Endothelial cell (in vitro differentiated cells): ENCODE measurements at regions not wholly inside any gene's neighbourhood (a gene's known extent, or its start where the extent isn't known, plus 50 kb on each side); places are given as distances from the start of the nearest gene placed in this dataset.
"Not testable (repeated sequence)": the region's sequence is repeated elsewhere in the genome, so short reads cannot be mapped to it uniquely, and the experiment has no call there.

Source experiments
- DNase-seq: peaks from one replicate; pipeline ENCODE4 v3.0.0; 2021; ENCODE audit warnings: low spot score
- H3K27ac Mint-ChIP-seq: one replicate; pipeline ENCODE4 v1.8.0; 2021; ENCODE audit warnings: mixed read lengths, inconsistent platforms; ENCODE audit not compliant: unreplicated experiment
- H3K27me3 Mint-ChIP-seq: one replicate; pipeline ENCODE4 v1.8.0; 2021; ENCODE audit warnings: mild to moderate bottlenecking, moderate library complexity, mixed read lengths, inconsistent platforms; ENCODE audit not compliant: unreplicated experiment
- H3K36me3 Mint-ChIP-seq: one replicate; pipeline ENCODE4 v1.8.0; 2021; ENCODE audit warnings: mild to moderate bottlenecking, low read depth, mixed read lengths, inconsistent platforms; ENCODE audit not compliant: unreplicated experiment
- H3K4me1 Mint-ChIP-seq: one replicate; pipeline ENCODE4 v1.8.0; 2021; ENCODE audit warnings: mild to moderate bottlenecking, mixed read lengths, inconsistent platforms; ENCODE audit not compliant: unreplicated experiment
- H3K4me3 Mint-ChIP-seq: one replicate; pipeline ENCODE4 v1.8.0; 2021; ENCODE audit warnings: mild to moderate bottlenecking, mixed read lengths, inconsistent platforms; ENCODE audit not compliant: unreplicated experiment
- H3K9me3 Mint-ChIP-seq: one replicate; pipeline ENCODE4 v1.8.0; 2021; ENCODE audit warnings: mixed read lengths, inconsistent platforms; ENCODE audit not compliant: unreplicated experiment
- CTCF ChIP-seq: fragments of 200-600 bp; sonication (generic); IDR thresholded peaks from one replicate; pipeline ENCODE4 v1.5.0; 2021; ENCODE audit warnings: antibody characterized with exemption; ENCODE audit not compliant: unreplicated experiment

DNA sequence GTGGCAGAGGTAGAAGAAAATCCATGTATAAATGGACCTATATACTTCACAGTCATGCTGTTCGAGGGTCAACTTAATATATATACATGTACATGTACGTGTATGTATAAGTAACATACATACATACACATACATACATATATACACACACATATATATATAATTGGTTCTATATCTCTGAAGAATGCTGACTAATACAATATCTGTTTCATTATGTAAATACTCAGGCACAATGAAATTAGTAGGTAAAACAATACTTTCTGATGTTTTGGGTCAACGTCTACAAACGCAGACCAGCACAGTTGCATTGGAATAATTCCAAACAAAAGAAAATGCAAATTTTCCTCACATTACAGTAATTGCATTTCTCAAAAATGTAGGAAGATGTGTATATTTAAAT lies 202.7 kb upstream of the DAAM1 start:
- no peaks in the 10 kb centered on the region for H3K36me3 Mint-ChIP-seq
- H3K9me3 Mint-ChIP-seq: no peaks in the 10 kb centered on the region
- no peak for TF ChIP-seq CTCF
- no peak overlapping the region for H3K27ac Mint-ChIP-seq
- H3K4me3 Mint-ChIP-seq: no peak overlapping the region
- H3K4me1 Mint-ChIP-seq: no peaks in the 10 kb centered on the region
- H3K27me3 Mint-ChIP-seq: no peaks in the 10 kb centered on the region
- no peak for DNase-seq

- H3K4me1 Mint-ChIP-seq: no peaks in the 10 kb centered on the region
- H3K36me3 Mint-ChIP-seq: no peaks in the 10 kb centered on the region
- DNase-seq: no peak
- H3K9me3 Mint-ChIP-seq: no peaks in the 10 kb centered on the region
- H3K4me3 Mint-ChIP-seq: no peak overlapping the region
- no peak for TF ChIP-seq CTCF
- H3K27ac Mint-ChIP-seq: no peak overlapping the region
- H3K27me3 Mint-ChIP-seq: no peaks in the 10 kb centered on the region
These were observed 200.9 kb upstream of the DAAM1 start for GRCh38 chr14:58987591-58987990.

GRCh38 chr14:58992935-58993334 lies 195.5 kb upstream of the DAAM1 start:
- Mint-ChIP-seq H3K4me1 (no peaks in the 10 kb centered on the region), H3K27ac (no peak overlapping the region), H3K36me3 (no peaks in the 10 kb centered on the region), H3K27me3 (no peaks in the 10 kb centered on the region), H3K9me3 (no peaks in the 10 kb centered on the region), H3K4me3 (no peak overlapping the region)
- DNase-seq: no peak
- no peak for TF ChIP-seq CTCF

DNA sequence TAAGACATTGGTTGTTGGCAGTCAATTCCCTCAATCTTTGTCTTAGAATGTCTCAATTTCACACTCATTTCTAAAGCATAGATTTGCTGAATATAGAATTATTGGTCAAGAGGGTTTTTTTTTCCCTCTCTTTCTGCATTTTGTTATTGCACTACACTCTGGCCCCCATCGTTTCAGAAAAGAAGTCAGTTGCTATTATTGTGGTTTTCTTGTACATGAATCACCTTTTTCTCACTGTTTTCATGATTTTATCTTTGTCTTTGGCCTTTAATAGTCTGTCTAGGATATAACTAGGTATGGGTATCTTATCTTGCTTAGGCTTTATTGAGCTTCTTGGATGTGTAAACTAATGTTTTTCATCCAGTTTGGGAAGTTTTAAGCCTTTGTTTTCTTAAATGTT lies 194.3 kb upstream of the DAAM1 start:
- no peaks in the 10 kb centered on the region for H3K4me1 Mint-ChIP-seq
- H3K27me3 Mint-ChIP-seq: no peaks in the 10 kb centered on the region
- no peaks in the 10 kb centered on the region for H3K36me3 Mint-ChIP-seq
- H3K9me3 Mint-ChIP-seq: no peaks in the 10 kb centered on the region
- no peak overlapping the region for H3K4me3 Mint-ChIP-seq
- no peak overlapping the region for H3K27ac Mint-ChIP-seq
- DNase-seq: no peak
- no peak for TF ChIP-seq CTCF

DNA sequence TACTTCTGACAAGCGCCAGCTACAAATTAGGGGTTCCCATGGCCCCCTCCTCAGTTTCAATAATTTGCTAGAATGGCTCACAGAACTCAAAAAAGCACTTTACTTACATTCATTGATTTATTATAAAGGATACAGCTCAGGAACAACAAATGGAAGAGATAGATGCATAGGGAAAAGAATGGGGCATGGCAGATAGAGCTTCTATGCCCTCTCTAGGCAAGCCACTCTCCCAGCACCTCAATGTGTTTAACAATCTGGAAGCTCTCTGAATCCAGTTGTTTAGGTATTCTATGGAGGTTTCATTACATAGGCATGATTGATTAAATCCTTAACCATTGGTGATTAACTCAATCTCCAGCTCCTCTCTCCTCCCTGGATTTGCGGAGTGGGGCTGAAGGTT lies 184.5 kb upstream of the DAAM1 start:
- H3K27me3 Mint-ChIP-seq: no peaks in the 10 kb centered on the region
- no peaks in the 10 kb centered on the region for H3K9me3 Mint-ChIP-seq
- H3K36me3 Mint-ChIP-seq: no peaks in the 10 kb centered on the region
- no peak for DNase-seq
- no peak overlapping the region for H3K4me3 Mint-ChIP-seq
- no peaks in the 10 kb centered on the region for H3K4me1 Mint-ChIP-seq
- no peak overlapping the region for H3K27ac Mint-ChIP-seq
- TF ChIP-seq CTCF: no peak

DNA sequence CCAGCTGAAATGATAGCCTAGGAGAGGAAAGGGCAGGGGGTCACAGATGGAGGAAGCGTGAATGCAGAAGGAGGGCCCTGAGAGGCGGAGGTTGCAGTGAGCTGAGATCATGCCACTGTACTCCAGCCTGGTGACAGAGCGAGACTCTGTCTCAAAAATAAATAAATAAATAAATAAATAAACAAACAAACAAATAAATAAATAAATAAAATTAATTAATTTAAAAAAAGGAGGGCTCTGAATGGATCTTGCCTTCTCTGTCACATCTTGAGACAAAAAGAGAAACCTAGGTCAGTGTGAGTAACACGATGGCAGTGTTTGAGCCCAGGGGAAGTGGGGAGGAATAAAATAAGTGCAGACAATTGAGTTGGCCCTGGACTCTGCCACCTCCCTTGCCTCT lies 182.3 kb upstream of the DAAM1 start:
- not testable (repeated sequence) for H3K27me3 Mint-ChIP-seq, DNase-seq, H3K36me3 Mint-ChIP-seq, H3K4me3 Mint-ChIP-seq, H3K4me1 Mint-ChIP-seq, H3K9me3 Mint-ChIP-seq, H3K27ac Mint-ChIP-seq
